SK-N-MC (cell line): ENCODE measurements at regions not wholly inside any gene's neighbourhood (a gene's known extent, or its start where the extent isn't known, plus 50 kb on each side); places are given as distances from the start of the nearest gene placed in this dataset.

Experiments used
- EZH2 ChIP-seq: fragments of 200-600 bp; sonication (generic); IDR thresholded peaks from one replicate; pipeline ENCODE4 v1.6.1; 2017; ENCODE audit warnings: antibody characterized with exemption
- POLR2AphosphoS5 ChIP-seq: IDR thresholded peaks from 2 replicates; pipeline ENCODE4 v1.6.1; 2012; ENCODE audit warnings: mild to moderate bottlenecking, low read depth, low read length, borderline replicate concordance

GRCh38 chr10:91694170-91694794, 61.4 kb upstream of the PPP1R3C start:
- TF ChIP-seq EZH2 (no peak), POLR2AphosphoS5 (no peak)
